SK-N-DZ (cell line): ENCODE measurements at regions not wholly inside any gene's neighbourhood (a gene's known extent, or its start where the extent isn't known, plus 50 kb on each side); places are given as distances from the start of the nearest gene placed in this dataset.
"Not testable (repeated sequence)": the region's sequence is repeated elsewhere in the genome, so short reads cannot be mapped to it uniquely, and the experiment has no call there.

Experiments
- DNase-seq: peaks from one replicate; pipeline ENCODE4 v3.0.0-alpha.2; 2015; ENCODE audit warnings: low spot score

- DNase-seq, result no peak
Measured at GRCh38 chr14:104479901-104480300, 99.7 kb upstream of the C14orf180 start.

GRCh38 chr14:104481323-104481722 lies 98.2 kb upstream of the C14orf180 start:
- DNase-seq, result no peak

- DNase-seq, result not testable (repeated sequence)
Measured at GRCh38 chr14:104482017-104482416, 97.5 kb upstream of the C14orf180 start.

- no peak for DNase-seq
Measured at GRCh38 chr14:104486222-104486923, 93.2 kb upstream of the C14orf180 start.

GRCh38 chr14:104494483-104494882 lies 85.1 kb upstream of the C14orf180 start:
- no peak for DNase-seq

- no peak for DNase-seq
Measured at GRCh38 chr14:104496095-104496494, 83.5 kb upstream of the C14orf180 start.

GRCh38 chr14:104499784-104500760 lies 79.5 kb upstream of the C14orf180 start:
- no peak for DNase-seq

GRCh38 chr14:104502060-104502459 lies 77.5 kb upstream of the C14orf180 start:
- no peak for DNase-seq

GRCh38 chr14:104503691-104504090 lies 75.9 kb upstream of the C14orf180 start:
- no peak for DNase-seq

- DNase-seq, result no peak
Measured at GRCh38 chr14:104504172-104504735, 75.3 kb upstream of the C14orf180 start.

- no peak for DNase-seq
Measured at GRCh38 chr14:104505085-104506074, 74.2 kb upstream of the C14orf180 start.

- no peak for DNase-seq
Measured at GRCh38 chr14:104506461-104507253, 72.9 kb upstream of the C14orf180 start.

- DNase-seq, result peak; percentile 2
Measured at GRCh38 chr14:104507443-104507842, 72.1 kb upstream of the C14orf180 start.

- DNase-seq, result no peak
Measured at GRCh38 chr14:104509673-104510072, 69.9 kb upstream of the C14orf180 start.

GRCh38 chr14:104510216-104510615 lies 69.3 kb upstream of the C14orf180 start:
- DNase-seq, result no peak

- DNase-seq, result no peak
Measured at GRCh38 chr14:104510794-104511611, 68.6 kb upstream of the C14orf180 start.

- no peak for DNase-seq
Measured at GRCh38 chr14:104512061-104512460, 67.5 kb upstream of the C14orf180 start.

- DNase-seq, result no peak
Measured at GRCh38 chr14:104512771-104513640, 66.6 kb upstream of the C14orf180 start.
